Lower lobe of right lung (tissue), 2 donors: ENCODE measurements at regions not wholly inside any gene's neighbourhood (a gene's known extent, or its start where the extent isn't known, plus 50 kb on each side); places are given as distances from the start of the nearest gene placed in this dataset.
"Not testable (repeated sequence)": the region's sequence is repeated elsewhere in the genome, so short reads cannot be mapped to it uniquely, and the experiment has no call there.

Experiments
- ATAC-seq, 2 donors: fragments of 200-7000 bp; cut with Tn5 transposase; one replicate each; pipeline ENCODE4 v1.9.1; 2020 to 2022; ENCODE audit warnings: mild to moderate bottlenecking in 2 of 2, moderate library complexity in 2 of 2
- DNase-seq: peaks from one replicate; pipeline ENCODE4 v3.0.0-alpha.2; 2020
- H3K27ac ChIP-seq: fragments of 200-600 bp; one replicate; pipeline ENCODE4 v1.8.0; 2022
- H3K27me3 ChIP-seq: fragments of 200-600 bp; one replicate; pipeline ENCODE4 v1.8.0; 2022; ENCODE audit warnings: low read depth
- H3K36me3 ChIP-seq: fragments of 200-600 bp; one replicate; pipeline ENCODE4 v1.8.0; 2022; ENCODE audit warnings: mild to moderate bottlenecking
- H3K4me1 ChIP-seq: fragments of 200-600 bp; one replicate; pipeline ENCODE4 v1.8.0; 2022
- H3K4me3 ChIP-seq: fragments of 200-600 bp; one replicate; pipeline ENCODE4 v1.8.0; 2022; ENCODE audit warnings: mild to moderate bottlenecking
- H3K9me3 ChIP-seq: fragments of 200-600 bp; one replicate; pipeline ENCODE4 v1.8.0; 2022
- CTCF ChIP-seq: fragments of 200-600 bp; IDR thresholded peaks from one replicate; pipeline ENCODE4 v1.8.0; 2022; ENCODE audit warnings: antibody characterized with exemption, mild to moderate bottlenecking
- intact Hi-C: fragments of 100-400 bp; cut with DNase I; formaldehyde crosslinking; loops from one replicate; pipeline ENCODE4 v1.11.0; 2022
- donor health status: DM: no; HTN: yes; CAD: no; lungs with severe emphysema.

- Histone ChIP-seq H3K27ac (no peak overlapping the region), H3K4me3 (no peak overlapping the region), H3K36me3 (no peaks in the 10 kb centered on the region), H3K27me3 (no peaks in the 10 kb centered on the region), H3K9me3 (no peaks in the 10 kb centered on the region), H3K4me1 (no peaks in the 10 kb centered on the region)
- intact Hi-C loops, result no loop called here
- TF ChIP-seq CTCF, result no peak
- ATAC-seq, result no peak
- DNase-seq, result no peak
Observed at GRCh38 chr11:43138621-43139140, 173.1 kb upstream of the API5 start.

GRCh38 chr11:43145653-43146052 lies 166.1 kb upstream of the API5 start:
- H3K9me3 ChIP-seq, result no peaks in the 10 kb centered on the region
- H3K27ac ChIP-seq, result no peak overlapping the region
- H3K4me1 ChIP-seq, result no peaks in the 10 kb centered on the region
- TF ChIP-seq CTCF, result no peak
- H3K4me3 ChIP-seq, result no peak overlapping the region
- ATAC-seq, result no peak
- intact Hi-C loops, result no loop called here
- no peaks in the 10 kb centered on the region for H3K36me3 ChIP-seq
- DNase-seq, result no peak
- no peaks in the 10 kb centered on the region for H3K27me3 ChIP-seq

- H3K36me3 ChIP-seq, result no peaks in the 10 kb centered on the region
- intact Hi-C loops, result no loop called here
- no peak for TF ChIP-seq CTCF
- no peaks in the 10 kb centered on the region for H3K9me3 ChIP-seq
- ATAC-seq, result no peak
- H3K27ac ChIP-seq, result no peak overlapping the region
- no peaks in the 10 kb centered on the region for H3K27me3 ChIP-seq
- no peak for DNase-seq
- no peaks in the 10 kb centered on the region for H3K4me1 ChIP-seq
- no peak overlapping the region for H3K4me3 ChIP-seq
Observed at GRCh38 chr11:43150697-43151096, 161.1 kb upstream of the API5 start.

- no peaks in the 10 kb centered on the region for H3K36me3 ChIP-seq
- intact Hi-C loops, result no loop called here
- H3K9me3 ChIP-seq, result no peaks in the 10 kb centered on the region
- ATAC-seq (no peak), DNase-seq (no peak)
- no peak overlapping the region for H3K27ac ChIP-seq
- peaks cover 1% of the 10 kb centered on the region for H3K27me3 ChIP-seq
- no peak overlapping the region for H3K4me3 ChIP-seq
- no peak for TF ChIP-seq CTCF
- H3K4me1 ChIP-seq, result no peaks in the 10 kb centered on the region
Observed at GRCh38 chr11:43164831-43165230, 147.0 kb upstream of the API5 start.

- H3K36me3 ChIP-seq, H3K4me3 ChIP-seq, intact Hi-C loops, ATAC-seq, H3K27ac ChIP-seq, H3K4me1 ChIP-seq, H3K27me3 ChIP-seq, H3K9me3 ChIP-seq, DNase-seq: not testable (repeated sequence)
Observed at GRCh38 chr11:43165393-43165792, 146.4 kb upstream of the API5 start.

GRCh38 chr11:43168241-43168640 lies 143.6 kb upstream of the API5 start:
- H3K27me3 ChIP-seq, H3K9me3 ChIP-seq, H3K27ac ChIP-seq, H3K36me3 ChIP-seq, H3K4me1 ChIP-seq, H3K4me3 ChIP-seq, ATAC-seq, intact Hi-C loops, DNase-seq: not testable (repeated sequence)

GRCh38 chr11:43172477-43172876 lies 139.3 kb upstream of the API5 start:
- Histone ChIP-seq H3K27me3 (no peaks in the 10 kb centered on the region), H3K27ac (no peak overlapping the region), H3K9me3 (no peaks in the 10 kb centered on the region), H3K4me1 (no peaks in the 10 kb centered on the region), H3K4me3 (no peak overlapping the region), H3K36me3 (no peaks in the 10 kb centered on the region)
- DNase-seq (no peak), ATAC-seq (no peak)
- intact Hi-C loops, result no loop called here
- no peak for TF ChIP-seq CTCF
